DND-41 (cell line): ENCODE measurements at regions not wholly inside any gene's neighbourhood (a gene's known extent, or its start where the extent isn't known, plus 50 kb on each side); places are given as distances from the start of the nearest gene placed in this dataset.
"Not testable (repeated sequence)": the region's sequence is repeated elsewhere in the genome, so short reads cannot be mapped to it uniquely, and the experiment has no call there.

Source experiments
- EZH2 ChIP-seq: IDR thresholded peaks from 3 replicates; pipeline ENCODE4 v1.6.1; 2012; ENCODE audit warnings: borderline replicate concordance, low read depth, mild to moderate bottlenecking, moderate library complexity, low read length, inconsistent platforms; ENCODE audit not compliant: severe bottlenecking
- TF ChIP-seq, protein P1 (sequence below): IDR thresholded peaks from 2 replicates; pipeline ENCODE4 v1.5.1; 2012; ENCODE audit warnings: borderline replicate concordance, low read length, moderate library complexity, mild to moderate bottlenecking; ENCODE audit not compliant: poor library complexity, severe bottlenecking; ENCODE audit errors: extremely low read depth

DNA sequence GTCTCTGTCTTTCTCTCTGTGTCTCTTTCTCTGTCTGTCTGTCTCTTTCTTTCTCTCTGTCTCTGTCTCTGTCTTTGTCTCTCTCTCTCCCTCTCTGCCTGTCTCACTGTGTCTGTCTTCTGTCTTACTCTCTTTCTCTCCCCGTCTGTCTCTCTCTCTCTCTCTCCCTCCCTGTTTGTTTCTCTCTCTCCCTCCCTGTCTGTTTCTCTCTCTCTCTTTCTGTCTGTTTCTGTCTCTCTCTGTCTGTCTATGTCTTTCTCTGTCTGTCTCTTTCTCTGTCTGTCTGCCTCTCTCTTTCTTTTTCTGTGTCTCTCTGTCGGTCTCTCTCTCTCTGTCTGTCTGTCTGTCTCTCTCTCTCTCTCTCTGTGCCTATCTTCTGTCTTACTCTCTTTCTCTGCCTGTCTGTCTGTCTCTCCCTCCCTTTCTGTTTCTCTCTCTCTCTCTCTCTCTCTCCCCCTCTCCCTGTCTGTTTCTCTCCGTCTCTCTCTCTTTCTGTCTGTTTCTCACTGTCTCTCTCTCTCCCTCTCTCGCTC is 2110.2 kb upstream of the TPTE start:
- TF ChIP-seq, protein P1, sequence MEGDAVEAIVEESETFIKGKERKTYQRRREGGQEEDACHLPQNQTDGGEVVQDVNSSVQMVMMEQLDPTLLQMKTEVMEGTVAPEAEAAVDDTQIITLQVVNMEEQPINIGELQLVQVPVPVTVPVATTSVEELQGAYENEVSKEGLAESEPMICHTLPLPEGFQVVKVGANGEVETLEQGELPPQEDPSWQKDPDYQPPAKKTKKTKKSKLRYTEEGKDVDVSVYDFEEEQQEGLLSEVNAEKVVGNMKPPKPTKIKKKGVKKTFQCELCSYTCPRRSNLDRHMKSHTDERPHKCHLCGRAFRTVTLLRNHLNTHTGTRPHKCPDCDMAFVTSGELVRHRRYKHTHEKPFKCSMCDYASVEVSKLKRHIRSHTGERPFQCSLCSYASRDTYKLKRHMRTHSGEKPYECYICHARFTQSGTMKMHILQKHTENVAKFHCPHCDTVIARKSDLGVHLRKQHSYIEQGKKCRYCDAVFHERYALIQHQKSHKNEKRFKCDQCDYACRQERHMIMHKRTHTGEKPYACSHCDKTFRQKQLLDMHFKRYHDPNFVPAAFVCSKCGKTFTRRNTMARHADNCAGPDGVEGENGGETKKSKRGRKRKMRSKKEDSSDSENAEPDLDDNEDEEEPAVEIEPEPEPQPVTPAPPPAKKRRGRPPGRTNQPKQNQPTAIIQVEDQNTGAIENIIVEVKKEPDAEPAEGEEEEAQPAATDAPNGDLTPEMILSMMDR = not testable (repeated sequence)
- TF ChIP-seq EZH2 = not testable (repeated sequence)
